GM13976 (cell line): ENCODE measurements at regions not wholly inside any gene's neighbourhood (a gene's known extent, or its start where the extent isn't known, plus 50 kb on each side); places are given as distances from the start of the nearest gene placed in this dataset.

Source experiments
- DNase-seq: peaks from one replicate; pipeline ENCODE4 v3.0.0; 2012; ENCODE audit warnings: low spot score
- CTCF ChIP-seq: IDR thresholded peaks from 2 replicates; pipeline ENCODE4 v1.5.1; 2012; ENCODE audit warnings: borderline replicate concordance, mild to moderate bottlenecking; ENCODE audit not compliant: insufficient read depth; ENCODE audit errors: extremely low read depth, missing control alignments, control extremely low read depth
- in situ Hi-C: fragments of 300-500 bp; cut with MboI; formaldehyde crosslinking; loops from one replicate; pipeline ENCODE4 v1.12.0; 2022; ENCODE audit warnings: low sequenced_read_pairs, mixed read lengths, inconsistent platforms; ENCODE audit not compliant: unreplicated experiment

GRCh38 chr6:41449399-41450245, 96.6 kb upstream of the FOXP4 start:
- no peak for TF ChIP-seq CTCF
- no peak for DNase-seq
- in situ Hi-C loops = no loop called here

GRCh38 chr6:41450581-41450980, 95.6 kb upstream of the FOXP4 start:
- in situ Hi-C loops = no loop called here
- TF ChIP-seq CTCF = no peak
- DNase-seq = no peak

- peak; percentile 57 for DNase-seq
- TF ChIP-seq CTCF = no peak
- in situ Hi-C loops = no loop called here
These were observed 95.1 kb upstream of the FOXP4 start for GRCh38 chr6:41451039-41451438.

- DNase-seq = no peak
- in situ Hi-C loops = no loop called here
- TF ChIP-seq CTCF = no peak
These were observed 94.5 kb upstream of the FOXP4 start for GRCh38 chr6:41451515-41452163.

- no peak for DNase-seq
- no peak for TF ChIP-seq CTCF
- in situ Hi-C loops = no loop called here
These were observed 93.4 kb upstream of the FOXP4 start for GRCh38 chr6:41452763-41453162.

- DNase-seq = no peak
- in situ Hi-C loops = no loop called here
- no peak for TF ChIP-seq CTCF
These were observed 92.9 kb upstream of the FOXP4 start for GRCh38 chr6:41453244-41453643.
